Caco-2 (cell line): ENCODE measurements at regions not wholly inside any gene's neighbourhood (a gene's known extent, or its start where the extent isn't known, plus 50 kb on each side); places are given as distances from the start of the nearest gene placed in this dataset.

ENCODE experiments used
- BruUV-seq: library from RNA; stranded (reverse); fragments of 400-500 nt; replicated peaks from 2 replicates; lab custom pipeline; 2021; lab: Mats Ljungman, UMichigan
- CTCF ChIA-PET: fragments of 300-600 bp; sonication (Branson Sonifier 250); formaldehyde crosslinking; loops from one replicate; lab custom pipeline; 2022; ENCODE audit warnings: antibody characterized with exemption; lab: Charles Lee
- POLR2A ChIA-PET: fragments of 300-600 bp; sonication (Branson Sonifier 250); formaldehyde crosslinking; loops from one replicate; lab custom pipeline; 2022; ENCODE audit warnings: antibody characterized with exemption; lab: Charles Lee
- DNase-seq, 2 experiments: peaks; one replicate each; pipeline versions ENCODE4 v3.0.0 to v3.0.0-alpha.2; 2020 to 2022
- H3K27me3 ChIP-seq: replicated peaks from 2 replicates; pipeline ENCODE4 v1.6.0; 2011; ENCODE audit warnings: low read length; ENCODE audit not compliant: control insufficient read depth, insufficient read depth
- H3K36me3 ChIP-seq: 2 replicates; pipeline ENCODE4 v1.5.1; 2011; ENCODE audit warnings: low read length; ENCODE audit not compliant: control insufficient read depth, insufficient read depth
- H3K4me1 ChIP-seq: fragments of 250-450 bp; sonication (Bioruptor Pico); 2 replicates; pipeline ENCODE4 v1.5.1; 2020; ENCODE audit warnings: mild to moderate bottlenecking
- H3K4me3 ChIP-seq: 2 replicates; pipeline ENCODE4 v1.5.1; 2011; ENCODE audit warnings: low read depth, mild to moderate bottlenecking, control low read depth, low read length
- H3K9me3 ChIP-seq: fragments of 250-450 bp; sonication (Bioruptor Pico); 2 replicates; pipeline ENCODE4 v1.5.1; 2020; ENCODE audit warnings: mild to moderate bottlenecking, moderate library complexity
- H3K27ac Mint-ChIP-seq: one replicate; pipeline ENCODE4 v1.8.0; 2022; ENCODE audit warnings: mixed read lengths; ENCODE audit not compliant: unreplicated experiment
- H3K27me3 Mint-ChIP-seq: one replicate; pipeline ENCODE4 v1.8.0; 2022; ENCODE audit warnings: mixed read lengths; ENCODE audit not compliant: insufficient read depth, unreplicated experiment
- H3K36me3 Mint-ChIP-seq: one replicate; pipeline ENCODE4 v1.8.0; 2022; ENCODE audit warnings: mild to moderate bottlenecking, mixed read lengths; ENCODE audit not compliant: insufficient read depth, unreplicated experiment
- H3K4me1 Mint-ChIP-seq: one replicate; pipeline ENCODE4 v1.8.0; 2022; ENCODE audit warnings: low read depth, mixed read lengths; ENCODE audit not compliant: unreplicated experiment
- H3K4me3 Mint-ChIP-seq: one replicate; pipeline ENCODE4 v1.8.0; 2022; ENCODE audit warnings: mild to moderate bottlenecking, moderate library complexity, mixed read lengths; ENCODE audit not compliant: unreplicated experiment
- H3K9me3 Mint-ChIP-seq: one replicate; pipeline ENCODE4 v1.8.0; 2022; ENCODE audit warnings: mixed read lengths; ENCODE audit not compliant: unreplicated experiment
- CTCF ChIP-seq, 2 experiments: fragments of 200-600 bp in 1 of 2; IDR thresholded peaks; 1 replicate in 1 of 2; 2 replicates in 1 of 2; pipeline versions ENCODE4 v1.5.1 to v1.8.0; 2011 to 2022; ENCODE audit warnings: antibody characterized with exemption in 1 of 2, control low read depth in 1 of 2, inconsistent platforms in 1 of 2, low read depth in 1 of 2, low read length in 1 of 2, mild to moderate bottlenecking in 1 of 2, moderate library complexity in 1 of 2; ENCODE audit not compliant: insufficient read depth in 1 of 2, severe bottlenecking in 1 of 2, unreplicated experiment in 1 of 2
- intact Hi-C: fragments of 100-400 bp; cut with micrococcal nuclease; formaldehyde crosslinking; loops from one replicate; pipeline ENCODE4 v1.10.0; 2022; ENCODE audit not compliant: unreplicated experiment

DNA sequence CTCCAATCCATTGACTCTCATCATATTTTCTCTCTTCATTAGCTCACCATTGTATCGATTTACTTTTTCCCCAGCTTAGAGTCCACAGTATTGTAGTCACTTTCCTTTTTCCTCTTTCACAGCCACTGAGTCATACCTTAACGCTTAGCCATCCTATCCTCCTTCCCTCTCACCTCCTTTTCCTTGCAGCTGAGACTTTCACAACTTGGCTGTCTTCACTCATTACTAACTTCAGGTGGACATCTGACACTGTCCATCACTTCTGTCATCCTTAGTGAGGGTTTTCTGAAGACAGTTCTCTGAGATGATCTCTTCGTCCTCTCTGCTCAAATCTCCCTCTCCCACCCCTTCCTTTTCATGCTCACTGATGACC, 70.5 kb upstream of the ESX1 start:
- Histone ChIP-seq H3K27me3 (no peaks in the 10 kb centered on the region), H3K4me1 (no peaks in the 10 kb centered on the region), H3K4me3 (no peak overlapping the region), H3K9me3 (no peaks in the 10 kb centered on the region), H3K36me3 (no peaks in the 10 kb centered on the region)
- no peaks in the 10 kb centered on the region for H3K27me3 Mint-ChIP-seq
- no peaks in the 10 kb centered on the region for H3K9me3 Mint-ChIP-seq
- no peak overlapping the region for H3K27ac Mint-ChIP-seq
- BruUV-seq = no TSS peak
- CTCF ChIA-PET = no interaction called here
- no peak overlapping the region for H3K4me3 Mint-ChIP-seq
- no peaks in the 10 kb centered on the region for H3K36me3 Mint-ChIP-seq
- TF ChIP-seq CTCF (IDR thresholded peaks at IDR 0.05; ENCODE audit: insufficient read depth in 1 of 2, low read depth in 1 of 2, low read length in 1 of 2, severe bottlenecking in 1 of 2, unreplicated experiment in 1 of 2) = no peak
- DNase-seq = no peak
- intact Hi-C loops = no loop called here
- no peaks in the 10 kb centered on the region for H3K4me1 Mint-ChIP-seq
- POLR2A ChIA-PET = no interaction called here

DNA sequence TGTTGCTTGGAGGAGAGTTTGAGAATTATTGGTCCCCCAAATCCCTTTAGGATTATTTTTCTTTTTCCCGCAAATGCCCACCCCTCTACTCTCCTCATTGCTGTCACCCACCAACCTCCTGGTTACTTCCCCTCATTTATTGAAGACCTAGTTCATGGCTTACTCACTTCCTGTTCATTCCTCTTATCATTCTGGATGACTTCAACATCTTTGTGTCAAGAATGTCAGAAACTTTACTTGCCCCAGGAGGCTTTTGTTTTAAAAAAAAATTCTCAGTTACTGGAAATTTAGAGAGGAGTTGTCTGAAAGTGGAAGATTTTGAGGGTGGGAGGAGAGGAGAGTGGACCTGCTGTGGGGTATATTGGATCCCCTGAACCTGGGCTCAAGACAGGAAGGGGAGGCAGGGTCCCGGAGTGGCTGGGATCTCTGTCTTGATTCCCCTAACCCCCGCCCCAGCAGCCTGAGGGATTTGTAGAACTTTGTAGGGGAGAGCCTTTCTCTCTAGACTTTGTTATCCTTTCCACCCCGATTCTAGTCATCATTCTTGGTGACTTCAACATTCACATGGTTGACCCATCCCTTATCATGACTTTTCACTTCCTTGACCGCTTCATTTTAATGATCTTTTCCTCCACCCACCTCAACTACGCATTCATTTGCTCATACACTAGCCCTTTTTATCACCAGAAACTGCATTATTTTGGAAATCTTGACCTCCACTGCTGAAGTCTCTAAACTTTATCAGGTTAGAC, 69.9 kb upstream of the ESX1 start:
- TF ChIP-seq CTCF (IDR thresholded peaks at IDR 0.05; ENCODE audit: insufficient read depth in 1 of 2, low read depth in 1 of 2, low read length in 1 of 2, severe bottlenecking in 1 of 2, unreplicated experiment in 1 of 2) = no peak
- Mint-ChIP-seq H3K27ac (no peak overlapping the region), H3K4me3 (no peak overlapping the region), H3K36me3 (no peaks in the 10 kb centered on the region), H3K9me3 (no peaks in the 10 kb centered on the region), H3K4me1 (no peaks in the 10 kb centered on the region), H3K27me3 (no peaks in the 10 kb centered on the region)
- ChIA-PET POLR2A (no interaction called here), CTCF (no interaction called here)
- H3K9me3 ChIP-seq = no peaks in the 10 kb centered on the region
- intact Hi-C loops = no loop called here
- no peaks in the 10 kb centered on the region for H3K27me3 ChIP-seq
- H3K4me1 ChIP-seq = no peaks in the 10 kb centered on the region
- no peaks in the 10 kb centered on the region for H3K36me3 ChIP-seq
- no peak overlapping the region for H3K4me3 ChIP-seq
- no TSS peak for BruUV-seq
- DNase-seq = no peak

DNA sequence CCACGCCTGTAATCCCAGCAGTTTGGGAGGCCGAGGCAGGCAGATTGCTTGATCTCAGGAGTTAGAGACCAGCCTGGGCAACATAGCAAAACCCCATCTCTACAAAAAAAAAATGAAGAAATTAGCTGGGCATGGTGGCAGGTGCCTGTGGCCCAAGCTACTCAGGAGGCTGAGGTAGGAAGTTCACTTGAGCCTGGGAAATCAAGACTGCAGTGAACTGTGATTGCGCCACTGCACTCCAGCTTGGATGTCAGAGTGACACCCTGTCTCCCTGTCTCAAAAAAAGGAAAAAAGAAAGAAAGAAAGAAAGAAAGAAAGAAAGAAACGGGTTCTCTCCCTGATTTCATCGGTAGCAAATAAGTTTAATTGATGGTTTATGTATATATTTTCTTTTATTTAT, 64.6 kb upstream of the ESX1 start:
- POLR2A ChIA-PET = no interaction called here
- H3K4me3 ChIP-seq = no peak overlapping the region
- Mint-ChIP-seq H3K27ac (no peak overlapping the region), H3K4me3 (no peak overlapping the region), H3K27me3 (no peaks in the 10 kb centered on the region), H3K9me3 (no peaks in the 10 kb centered on the region), H3K4me1 (peaks cover 10% of the 10 kb centered on the region), H3K36me3 (no peaks in the 10 kb centered on the region)
- no TSS peak for BruUV-seq
- intact Hi-C loops = no loop called here
- H3K36me3 ChIP-seq = no peaks in the 10 kb centered on the region
- peaks cover 4% of the 10 kb centered on the region; the same call in 1 of the 2 replicates for H3K4me1 ChIP-seq
- TF ChIP-seq CTCF (IDR thresholded peaks at IDR 0.05; ENCODE audit: insufficient read depth in 1 of 2, low read depth in 1 of 2, low read length in 1 of 2, severe bottlenecking in 1 of 2, unreplicated experiment in 1 of 2) = no peak
- CTCF ChIA-PET = no interaction called here
- no peak for DNase-seq
- H3K27me3 ChIP-seq = no peaks in the 10 kb centered on the region
- no peaks in the 10 kb centered on the region for H3K9me3 ChIP-seq
